NCI-H748 (cell line): ENCODE measurements at regions not wholly inside any gene's neighbourhood (a gene's known extent, or its start where the extent isn't known, plus 50 kb on each side); places are given as distances from the start of the nearest gene placed in this dataset.
A peak's percentile ranks its signal among the peaks of the same experiment; 100 is the strongest.

Source experiments
- DNase-seq: peaks from one replicate; lab custom pipeline; 2025; ENCODE audit not compliant: unreplicated experiment; lab: John Stamatoyannopoulos, UW

- no peak for DNase-seq
These were observed 285.1 kb downstream of the HS3ST3A1 start for GRCh38 chr17:13316657-13317056.

GRCh38 chr17:13311306-13311705 is 290.4 kb downstream of the HS3ST3A1 start:
- peak; percentile 52 for DNase-seq

- DNase-seq: no peak
These were observed 290.9 kb downstream of the HS3ST3A1 start for GRCh38 chr17:13310858-13311257.

GRCh38 chr17:13306310-13306962 is 288.6 kb upstream of the ELAC2 start:
- peak; percentile 66 for DNase-seq

GRCh38 chr17:13302983-13303382 is 285.2 kb upstream of the ELAC2 start:
- DNase-seq: no peak

- DNase-seq: no peak
These were observed 284.6 kb upstream of the ELAC2 start for GRCh38 chr17:13302419-13302818.

GRCh38 chr17:13297183-13297582 is 279.4 kb upstream of the ELAC2 start:
- DNase-seq: peak; percentile 98

GRCh38 chr17:13293421-13293820 is 275.6 kb upstream of the ELAC2 start:
- no peak for DNase-seq

- DNase-seq: no peak
These were observed 274.5 kb upstream of the ELAC2 start for GRCh38 chr17:13292291-13292690.

- no peak for DNase-seq
These were observed 270.4 kb upstream of the ELAC2 start for GRCh38 chr17:13288248-13288647.

GRCh38 chr17:13287226-13287625 is 269.4 kb upstream of the ELAC2 start:
- no peak for DNase-seq

GRCh38 chr17:13283606-13284005 is 265.8 kb upstream of the ELAC2 start:
- DNase-seq: peak; percentile 48

GRCh38 chr17:13281626-13282025 is 263.8 kb upstream of the ELAC2 start:
- no peak for DNase-seq

- DNase-seq: no peak
These were observed 256.0 kb upstream of the ELAC2 start for GRCh38 chr17:13273806-13274205.

- DNase-seq: no peak
These were observed 254.5 kb upstream of the ELAC2 start for GRCh38 chr17:13272296-13272695.

GRCh38 chr17:13268791-13269595 is 251.2 kb upstream of the ELAC2 start:
- no peak for DNase-seq

- no peak for DNase-seq
These were observed 248.8 kb upstream of the ELAC2 start for GRCh38 chr17:13266606-13267005.

GRCh38 chr17:13265311-13265710 is 247.5 kb upstream of the ELAC2 start:
- DNase-seq: no peak

GRCh38 chr17:13263746-13264145 is 245.9 kb upstream of the ELAC2 start:
- DNase-seq: no peak

- peak; percentile 21 for DNase-seq
These were observed 238.7 kb upstream of the ELAC2 start for GRCh38 chr17:13256545-13256944.

- no peak for DNase-seq
These were observed 236.0 kb upstream of the ELAC2 start for GRCh38 chr17:13253733-13254410.

GRCh38 chr17:13244513-13244912 is 226.7 kb upstream of the ELAC2 start:
- no peak for DNase-seq
